ENCODE measurements at regions not wholly inside any gene's neighbourhood (a gene's known extent, or its start where the extent isn't known, plus 50 kb on each side); places are given as distances from the start of the nearest gene placed in this dataset.

- no peak for TF ChIP-seq CTCF (IDR thresholded peaks at IDR 0.05)
- no peak for TF ChIP-seq EZH2 (IDR thresholded peaks at IDR 0.05)
- TF ChIP-seq EZH2phosphoT487 (IDR thresholded peaks at IDR 0.05) = no peak
These were observed 70.4 kb upstream of the BTG1 start for GRCh38 chr12:92216092-92216491.

Data from neural progenitor cell (in vitro differentiated cells).